GM23248 (cell line): ENCODE measurements at regions not wholly inside any gene's neighbourhood (a gene's known extent, or its start where the extent isn't known, plus 50 kb on each side); places are given as distances from the start of the nearest gene placed in this dataset.

ENCODE experiments used
- DNase-seq: peaks from one replicate; pipeline ENCODE4 v3.0.0-alpha.2; 2015
- H2AFZ ChIP-seq: fragments of 200-600 bp; sonication (generic); 2 replicates; pipeline ENCODE4 v1.6.1; 2016; ENCODE audit warnings: antibody characterized with exemption
- H3F3A ChIP-seq: fragments of 200-600 bp; sonication (generic); 2 replicates; pipeline ENCODE4 v1.6.1; 2016; ENCODE audit warnings: mild to moderate bottlenecking, antibody characterized with exemption, mixed run types; ENCODE audit not compliant: insufficient read depth
- H3K27ac ChIP-seq: fragments of 200-600 bp; sonication (generic); 2 replicates; pipeline ENCODE4 v1.5.1; 2016; ENCODE audit warnings: mild to moderate bottlenecking
- H3K27me3 ChIP-seq: fragments of 200-600 bp; sonication (generic); replicated peaks from 2 replicates; pipeline ENCODE4 v1.6.1; 2016; ENCODE audit warnings: mild to moderate bottlenecking; ENCODE audit not compliant: insufficient read depth
- H3K36me3 ChIP-seq: fragments of 200-600 bp; sonication (generic); 2 replicates; pipeline ENCODE4 v1.6.1; 2016; ENCODE audit warnings: low read depth, mild to moderate bottlenecking
- H3K4me1 ChIP-seq: fragments of 200-600 bp; sonication (generic); 2 replicates; pipeline ENCODE4 v1.6.1; 2016; ENCODE audit warnings: mild to moderate bottlenecking; ENCODE audit not compliant: insufficient read depth
- H3K4me2 ChIP-seq: fragments of 200-600 bp; sonication (generic); one replicate; pipeline ENCODE4 v1.6.1; 2016; ENCODE audit warnings: mild to moderate bottlenecking; ENCODE audit not compliant: unreplicated experiment
- H3K4me3 ChIP-seq: fragments of 200-600 bp; sonication (generic); 2 replicates; pipeline ENCODE4 v1.5.1; 2016; ENCODE audit warnings: mild to moderate bottlenecking
- H3K79me2 ChIP-seq: fragments of 200-600 bp; sonication (generic); 2 replicates; pipeline ENCODE4 v1.6.1; 2016; ENCODE audit warnings: mild to moderate bottlenecking; ENCODE audit not compliant: insufficient read depth
- H3K9ac ChIP-seq: fragments of 200-600 bp; sonication (generic); 2 replicates; pipeline ENCODE4 v1.6.1; 2016; ENCODE audit warnings: mild to moderate bottlenecking
- H3K9me2 ChIP-seq: fragments of 200-600 bp; sonication (generic); 2 replicates; pipeline ENCODE4 v1.6.1; 2016; ENCODE audit warnings: mixed run types, mild to moderate bottlenecking, moderate library complexity; ENCODE audit not compliant: insufficient read depth
- H3K9me3 ChIP-seq: fragments of 200-600 bp; sonication (generic); one replicate; pipeline ENCODE4 v1.6.1; 2017; ENCODE audit warnings: low read depth
- H4K20me1 ChIP-seq: fragments of 200-600 bp; sonication (generic); 2 replicates; pipeline ENCODE4 v1.6.0; 2016; ENCODE audit not compliant: insufficient read depth
- EZH2 ChIP-seq: fragments of 200-600 bp; sonication (generic); IDR thresholded peaks from 2 replicates; pipeline ENCODE4 v1.6.1; 2018; ENCODE audit warnings: antibody characterized with exemption, mild to moderate bottlenecking; ENCODE audit not compliant: insufficient read depth, poor library complexity, severe bottlenecking
- EZH2phosphoT487 ChIP-seq: fragments of 200-600 bp; sonication (generic); IDR thresholded peaks from 2 replicates; pipeline ENCODE4 v1.6.1; 2018; ENCODE audit warnings: antibody characterized with exemption, moderate library complexity, mild to moderate bottlenecking, low read depth; ENCODE audit not compliant: insufficient read depth
- WGBS, 2 experiments: methylation state at CpG; one replicate each; pipeline ENCODE4 v1.1.6; 2015 to 2017; ENCODE audit warnings: low lambda C conversion rate in 2 of 2, low coverage in 1 of 2; ENCODE audit errors: missing lambda C conversion rate in 2 of 2; 5-methylcytosine and 5-hydroxymethylcytosine counted together
- in situ Hi-C: fragments of 300-500 bp; cut with MboI; formaldehyde crosslinking; loops from 2 replicates; pipeline ENCODE4 v1.15.0; 2020

DNA sequence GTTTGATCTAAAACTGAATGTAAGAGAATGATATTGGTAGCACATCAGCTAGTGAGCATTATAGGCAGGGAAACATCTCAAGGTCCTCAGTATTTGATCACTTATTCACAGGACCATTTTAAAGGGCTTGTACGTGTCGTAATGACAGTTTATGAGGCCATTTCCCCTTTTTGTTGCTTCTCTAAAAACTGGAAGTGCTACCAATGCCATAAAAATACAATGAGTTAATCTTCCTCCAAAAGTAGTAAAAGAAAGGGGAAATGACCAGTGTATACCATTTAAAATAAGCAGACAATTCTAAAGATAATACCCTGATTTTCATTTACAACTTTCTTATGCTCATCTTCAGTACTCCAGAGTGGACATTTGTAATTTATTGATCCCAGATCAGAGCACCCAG lies 285.8 kb upstream of the PCSK5 start:
- WGBS, 2 experiments: 27 to 35% methylated on average over 2 of the region's 2 CpGs
- TF ChIP-seq EZH2phosphoT487 (no peak), EZH2 (no peak)
- in situ Hi-C loops: no loop called here

DNA sequence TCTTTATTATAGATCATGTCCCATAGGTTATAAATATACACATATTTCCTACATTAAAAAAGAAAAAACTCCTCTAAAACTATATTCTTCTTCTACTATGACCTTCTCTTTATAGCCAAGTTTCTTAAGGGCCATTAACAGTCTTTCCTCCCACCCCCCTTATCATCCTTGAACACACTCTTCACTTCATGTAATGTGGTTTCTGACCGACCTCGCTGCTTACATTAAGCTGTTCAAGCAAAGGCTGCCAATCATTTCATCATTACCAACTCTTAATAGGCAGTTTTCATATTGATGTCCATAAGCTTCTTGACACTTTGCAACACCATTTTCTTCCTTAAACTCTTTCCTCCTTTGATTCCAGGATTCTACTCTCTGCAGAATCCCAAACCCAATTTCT lies 283.0 kb upstream of the PCSK5 start:
- WGBS, 2 experiments: 49 to 55% methylated on average over 2 of the region's 2 CpGs
- TF ChIP-seq EZH2 (no peak), EZH2phosphoT487 (no peak)
- no peak overlapping the region for H2AFZ ChIP-seq

More for the DNA sequence above, 285.8 kb upstream of the PCSK5 start:
- Histone ChIP-seq H4K20me1 (no peaks in the 10 kb centered on the region), H3K9me2 (no peaks in the 10 kb centered on the region), H3K4me2 (no peak overlapping the region), H3K79me2 (no peaks in the 10 kb centered on the region), H3K9ac (no peak overlapping the region), H3K36me3 (no peaks in the 10 kb centered on the region), H3K27me3 (no peaks in the 10 kb centered on the region), H3K4me1 (no peaks in the 10 kb centered on the region), H3F3A (no peaks in the 10 kb centered on the region), H3K4me3 (no peak overlapping the region), H3K9me3 (no peaks in the 10 kb centered on the region), H3K27ac (no peak overlapping the region), H2AFZ (no peak overlapping the region)
- DNase-seq: no peak

DNA sequence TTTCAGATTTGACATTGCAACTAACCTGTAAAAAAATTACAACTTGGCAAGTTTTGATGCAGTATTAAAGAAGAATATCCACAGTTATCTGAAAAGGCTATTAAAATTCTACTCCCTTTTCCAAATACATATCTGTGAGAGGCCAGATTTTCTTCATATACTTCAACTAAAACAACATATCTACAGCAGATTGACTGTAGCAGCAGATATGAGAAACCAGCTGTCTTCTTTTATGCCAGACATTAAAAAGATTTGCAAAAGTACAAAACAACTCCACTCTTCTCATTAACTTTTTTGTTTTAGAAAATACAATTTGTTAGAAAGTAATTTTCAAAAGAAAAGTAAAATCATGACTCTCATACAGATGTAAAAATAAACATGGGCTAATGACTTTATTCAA lies 281.1 kb upstream of the PCSK5 start:
- Histone ChIP-seq H3K79me2 (no peaks in the 10 kb centered on the region), H3K9me3 (no peaks in the 10 kb centered on the region), H3F3A (no peaks in the 10 kb centered on the region), H3K4me3 (no peak overlapping the region), H3K4me1 (no peaks in the 10 kb centered on the region), H3K27me3 (no peaks in the 10 kb centered on the region), H4K20me1 (no peaks in the 10 kb centered on the region), H3K4me2 (no peak overlapping the region), H3K36me3 (no peaks in the 10 kb centered on the region), H2AFZ (no peak overlapping the region), H3K27ac (no peak overlapping the region), H3K9me2 (no peaks in the 10 kb centered on the region), H3K9ac (no peak overlapping the region)
- DNase-seq: no peak
- TF ChIP-seq EZH2phosphoT487 (no peak), EZH2 (no peak)
- in situ Hi-C loops: no loop called here

More for the DNA sequence above, 283.0 kb upstream of the PCSK5 start:
- Histone ChIP-seq H3K4me2 (no peak overlapping the region), H3K9ac (no peak overlapping the region), H3K27me3 (no peaks in the 10 kb centered on the region), H3K79me2 (no peaks in the 10 kb centered on the region), H3K4me1 (no peaks in the 10 kb centered on the region), H3K27ac (no peak overlapping the region), H3K9me3 (no peaks in the 10 kb centered on the region), H4K20me1 (no peaks in the 10 kb centered on the region), H3K4me3 (no peak overlapping the region), H3K36me3 (no peaks in the 10 kb centered on the region), H3K9me2 (no peaks in the 10 kb centered on the region), H3F3A (no peaks in the 10 kb centered on the region)
- no peak for DNase-seq
- in situ Hi-C loops: no loop called here

- in situ Hi-C loops: no loop called here
- Histone ChIP-seq H3K9me2 (no peaks in the 10 kb centered on the region), H4K20me1 (no peaks in the 10 kb centered on the region), H3K9me3 (no peaks in the 10 kb centered on the region), H3K27me3 (no peaks in the 10 kb centered on the region), H3K4me3 (no peak overlapping the region), H3K27ac (no peak overlapping the region), H3K36me3 (no peaks in the 10 kb centered on the region), H3K79me2 (no peaks in the 10 kb centered on the region), H3K9ac (no peak overlapping the region), H3K4me1 (no peaks in the 10 kb centered on the region), H3K4me2 (no peak overlapping the region), H2AFZ (no peak overlapping the region), H3F3A (no peaks in the 10 kb centered on the region)
- no peak for DNase-seq
- WGBS, 2 experiments: 3 to 15% methylated on average over 1 of the region's 1 CpG
- TF ChIP-seq EZH2phosphoT487 (no peak), EZH2 (no peak)
Observed at GRCh38 chr9:75610246-75610645, 280.2 kb upstream of the PCSK5 start.

- in situ Hi-C loops: no loop called here
- DNase-seq: no peak
- H3K4me3 ChIP-seq: no peak overlapping the region
- H4K20me1 ChIP-seq: no peaks in the 10 kb centered on the region
- H3F3A ChIP-seq: no peaks in the 10 kb centered on the region
- no peak overlapping the region for H3K27ac ChIP-seq
- H3K27me3 ChIP-seq: no peaks in the 10 kb centered on the region
- H3K79me2 ChIP-seq: no peaks in the 10 kb centered on the region
- no peaks in the 10 kb centered on the region for H3K9me2 ChIP-seq
- H2AFZ ChIP-seq: no peak overlapping the region
- H3K4me1 ChIP-seq: no peaks in the 10 kb centered on the region
- TF ChIP-seq EZH2 (no peak), EZH2phosphoT487 (no peak)
- no peak overlapping the region for H3K9ac ChIP-seq
- no peaks in the 10 kb centered on the region for H3K9me3 ChIP-seq
- no peak overlapping the region for H3K4me2 ChIP-seq
- H3K36me3 ChIP-seq: no peaks in the 10 kb centered on the region
Observed at GRCh38 chr9:75612205-75612604, 278.3 kb upstream of the PCSK5 start.
